ENCODE measurements at regions not wholly inside any gene's neighbourhood (a gene's known extent, or its start where the extent isn't known, plus 50 kb on each side); places are given as distances from the start of the nearest gene placed in this dataset.

DNA sequence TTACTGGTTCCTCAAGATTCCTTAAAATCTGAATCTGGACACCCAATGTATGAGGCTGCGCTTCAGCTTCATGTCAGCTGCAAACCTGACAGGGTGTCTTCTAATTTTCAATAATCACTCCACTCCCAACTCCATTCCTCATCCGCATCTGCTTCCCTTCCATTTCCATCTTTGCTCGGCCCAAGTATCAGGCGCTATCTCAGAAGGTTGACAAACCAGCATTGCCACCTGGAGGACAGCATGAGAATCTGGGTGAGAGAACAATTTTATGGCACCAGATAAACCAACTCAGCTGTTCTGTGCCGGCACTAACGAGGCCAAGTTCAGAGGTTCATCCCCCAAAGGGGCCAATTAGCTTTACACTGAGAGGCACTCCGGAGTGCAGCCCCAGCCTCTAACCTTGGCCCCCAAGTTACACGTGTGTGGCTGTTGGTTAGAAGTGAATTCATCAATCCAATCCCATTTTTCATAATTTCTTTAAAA is 79.1 kb upstream of the LMO2 start (continued):
- TF ChIP-seq, protein P1, sequence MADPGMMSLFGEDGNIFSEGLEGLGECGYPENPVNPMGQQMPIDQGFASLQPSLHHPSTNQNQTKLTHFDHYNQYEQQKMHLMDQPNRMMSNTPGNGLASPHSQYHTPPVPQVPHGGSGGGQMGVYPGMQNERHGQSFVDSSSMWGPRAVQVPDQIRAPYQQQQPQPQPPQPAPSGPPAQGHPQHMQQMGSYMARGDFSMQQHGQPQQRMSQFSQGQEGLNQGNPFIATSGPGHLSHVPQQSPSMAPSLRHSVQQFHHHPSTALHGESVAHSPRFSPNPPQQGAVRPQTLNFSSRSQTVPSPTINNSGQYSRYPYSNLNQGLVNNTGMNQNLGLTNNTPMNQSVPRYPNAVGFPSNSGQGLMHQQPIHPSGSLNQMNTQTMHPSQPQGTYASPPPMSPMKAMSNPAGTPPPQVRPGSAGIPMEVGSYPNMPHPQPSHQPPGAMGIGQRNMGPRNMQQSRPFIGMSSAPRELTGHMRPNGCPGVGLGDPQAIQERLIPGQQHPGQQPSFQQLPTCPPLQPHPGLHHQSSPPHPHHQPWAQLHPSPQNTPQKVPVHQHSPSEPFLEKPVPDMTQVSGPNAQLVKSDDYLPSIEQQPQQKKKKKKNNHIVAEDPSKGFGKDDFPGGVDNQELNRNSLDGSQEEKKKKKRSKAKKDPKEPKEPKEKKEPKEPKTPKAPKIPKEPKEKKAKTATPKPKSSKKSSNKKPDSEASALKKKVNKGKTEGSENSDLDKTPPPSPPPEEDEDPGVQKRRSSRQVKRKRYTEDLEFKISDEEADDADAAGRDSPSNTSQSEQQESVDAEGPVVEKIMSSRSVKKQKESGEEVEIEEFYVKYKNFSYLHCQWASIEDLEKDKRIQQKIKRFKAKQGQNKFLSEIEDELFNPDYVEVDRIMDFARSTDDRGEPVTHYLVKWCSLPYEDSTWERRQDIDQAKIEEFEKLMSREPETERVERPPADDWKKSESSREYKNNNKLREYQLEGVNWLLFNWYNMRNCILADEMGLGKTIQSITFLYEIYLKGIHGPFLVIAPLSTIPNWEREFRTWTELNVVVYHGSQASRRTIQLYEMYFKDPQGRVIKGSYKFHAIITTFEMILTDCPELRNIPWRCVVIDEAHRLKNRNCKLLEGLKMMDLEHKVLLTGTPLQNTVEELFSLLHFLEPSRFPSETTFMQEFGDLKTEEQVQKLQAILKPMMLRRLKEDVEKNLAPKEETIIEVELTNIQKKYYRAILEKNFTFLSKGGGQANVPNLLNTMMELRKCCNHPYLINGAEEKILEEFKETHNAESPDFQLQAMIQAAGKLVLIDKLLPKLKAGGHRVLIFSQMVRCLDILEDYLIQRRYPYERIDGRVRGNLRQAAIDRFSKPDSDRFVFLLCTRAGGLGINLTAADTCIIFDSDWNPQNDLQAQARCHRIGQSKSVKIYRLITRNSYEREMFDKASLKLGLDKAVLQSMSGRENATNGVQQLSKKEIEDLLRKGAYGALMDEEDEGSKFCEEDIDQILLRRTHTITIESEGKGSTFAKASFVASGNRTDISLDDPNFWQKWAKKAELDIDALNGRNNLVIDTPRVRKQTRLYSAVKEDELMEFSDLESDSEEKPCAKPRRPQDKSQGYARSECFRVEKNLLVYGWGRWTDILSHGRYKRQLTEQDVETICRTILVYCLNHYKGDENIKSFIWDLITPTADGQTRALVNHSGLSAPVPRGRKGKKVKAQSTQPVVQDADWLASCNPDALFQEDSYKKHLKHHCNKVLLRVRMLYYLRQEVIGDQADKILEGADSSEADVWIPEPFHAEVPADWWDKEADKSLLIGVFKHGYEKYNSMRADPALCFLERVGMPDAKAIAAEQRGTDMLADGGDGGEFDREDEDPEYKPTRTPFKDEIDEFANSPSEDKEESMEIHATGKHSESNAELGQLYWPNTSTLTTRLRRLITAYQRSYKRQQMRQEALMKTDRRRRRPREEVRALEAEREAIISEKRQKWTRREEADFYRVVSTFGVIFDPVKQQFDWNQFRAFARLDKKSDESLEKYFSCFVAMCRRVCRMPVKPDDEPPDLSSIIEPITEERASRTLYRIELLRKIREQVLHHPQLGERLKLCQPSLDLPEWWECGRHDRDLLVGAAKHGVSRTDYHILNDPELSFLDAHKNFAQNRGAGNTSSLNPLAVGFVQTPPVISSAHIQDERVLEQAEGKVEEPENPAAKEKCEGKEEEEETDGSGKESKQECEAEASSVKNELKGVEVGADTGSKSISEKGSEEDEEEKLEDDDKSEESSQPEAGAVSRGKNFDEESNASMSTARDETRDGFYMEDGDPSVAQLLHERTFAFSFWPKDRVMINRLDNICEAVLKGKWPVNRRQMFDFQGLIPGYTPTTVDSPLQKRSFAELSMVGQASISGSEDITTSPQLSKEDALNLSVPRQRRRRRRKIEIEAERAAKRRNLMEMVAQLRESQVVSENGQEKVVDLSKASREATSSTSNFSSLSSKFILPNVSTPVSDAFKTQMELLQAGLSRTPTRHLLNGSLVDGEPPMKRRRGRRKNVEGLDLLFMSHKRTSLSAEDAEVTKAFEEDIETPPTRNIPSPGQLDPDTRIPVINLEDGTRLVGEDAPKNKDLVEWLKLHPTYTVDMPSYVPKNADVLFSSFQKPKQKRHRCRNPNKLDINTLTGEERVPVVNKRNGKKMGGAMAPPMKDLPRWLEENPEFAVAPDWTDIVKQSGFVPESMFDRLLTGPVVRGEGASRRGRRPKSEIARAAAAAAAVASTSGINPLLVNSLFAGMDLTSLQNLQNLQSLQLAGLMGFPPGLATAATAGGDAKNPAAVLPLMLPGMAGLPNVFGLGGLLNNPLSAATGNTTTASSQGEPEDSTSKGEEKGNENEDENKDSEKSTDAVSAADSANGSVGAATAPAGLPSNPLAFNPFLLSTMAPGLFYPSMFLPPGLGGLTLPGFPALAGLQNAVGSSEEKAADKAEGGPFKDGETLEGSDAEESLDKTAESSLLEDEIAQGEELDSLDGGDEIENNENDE (IDR thresholded peaks at IDR 0.05; ENCODE audit: low read depth, low read length): no peak
- TF ChIP-seq, protein P2, sequence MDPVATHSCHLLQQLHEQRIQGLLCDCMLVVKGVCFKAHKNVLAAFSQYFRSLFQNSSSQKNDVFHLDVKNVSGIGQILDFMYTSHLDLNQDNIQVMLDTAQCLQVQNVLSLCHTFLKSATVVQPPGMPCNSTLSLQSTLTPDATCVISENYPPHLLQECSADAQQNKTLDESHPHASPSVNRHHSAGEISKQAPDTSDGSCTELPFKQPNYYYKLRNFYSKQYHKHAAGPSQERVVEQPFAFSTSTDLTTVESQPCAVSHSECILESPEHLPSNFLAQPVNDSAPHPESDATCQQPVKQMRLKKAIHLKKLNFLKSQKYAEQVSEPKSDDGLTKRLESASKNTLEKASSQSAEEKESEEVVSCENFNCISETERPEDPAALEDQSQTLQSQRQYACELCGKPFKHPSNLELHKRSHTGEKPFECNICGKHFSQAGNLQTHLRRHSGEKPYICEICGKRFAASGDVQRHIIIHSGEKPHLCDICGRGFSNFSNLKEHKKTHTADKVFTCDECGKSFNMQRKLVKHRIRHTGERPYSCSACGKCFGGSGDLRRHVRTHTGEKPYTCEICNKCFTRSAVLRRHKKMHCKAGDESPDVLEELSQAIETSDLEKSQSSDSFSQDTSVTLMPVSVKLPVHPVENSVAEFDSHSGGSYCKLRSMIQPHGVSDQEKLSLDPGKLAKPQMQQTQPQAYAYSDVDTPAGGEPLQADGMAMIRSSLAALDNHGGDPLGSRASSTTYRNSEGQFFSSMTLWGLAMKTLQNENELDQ (CRISPR knock-in tag; IDR thresholded peaks at IDR 0.05; ENCODE audit: borderline replicate concordance): no peak
- TF ChIP-seq, protein P3, sequence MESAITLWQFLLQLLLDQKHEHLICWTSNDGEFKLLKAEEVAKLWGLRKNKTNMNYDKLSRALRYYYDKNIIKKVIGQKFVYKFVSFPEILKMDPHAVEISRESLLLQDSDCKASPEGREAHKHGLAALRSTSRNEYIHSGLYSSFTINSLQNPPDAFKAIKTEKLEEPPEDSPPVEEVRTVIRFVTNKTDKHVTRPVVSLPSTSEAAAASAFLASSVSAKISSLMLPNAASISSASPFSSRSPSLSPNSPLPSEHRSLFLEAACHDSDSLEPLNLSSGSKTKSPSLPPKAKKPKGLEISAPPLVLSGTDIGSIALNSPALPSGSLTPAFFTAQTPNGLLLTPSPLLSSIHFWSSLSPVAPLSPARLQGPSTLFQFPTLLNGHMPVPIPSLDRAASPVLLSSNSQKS (CRISPR knock-in tag; IDR thresholded peaks at IDR 0.05): no peak
- TF ChIP-seq, protein P4, sequence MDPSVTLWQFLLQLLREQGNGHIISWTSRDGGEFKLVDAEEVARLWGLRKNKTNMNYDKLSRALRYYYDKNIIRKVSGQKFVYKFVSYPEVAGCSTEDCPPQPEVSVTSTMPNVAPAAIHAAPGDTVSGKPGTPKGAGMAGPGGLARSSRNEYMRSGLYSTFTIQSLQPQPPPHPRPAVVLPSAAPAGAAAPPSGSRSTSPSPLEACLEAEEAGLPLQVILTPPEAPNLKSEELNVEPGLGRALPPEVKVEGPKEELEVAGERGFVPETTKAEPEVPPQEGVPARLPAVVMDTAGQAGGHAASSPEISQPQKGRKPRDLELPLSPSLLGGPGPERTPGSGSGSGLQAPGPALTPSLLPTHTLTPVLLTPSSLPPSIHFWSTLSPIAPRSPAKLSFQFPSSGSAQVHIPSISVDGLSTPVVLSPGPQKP (CRISPR knock-in tag; IDR thresholded peaks at IDR 0.05): no peak
- no peak for TF ChIP-seq ETV6 (IDR thresholded peaks at IDR 0.05; ENCODE audit: borderline replicate concordance in 1 of 2, low read depth in 2 of 2, low read length in 1 of 2)
- TF ChIP-seq ETV6 (CRISPR knock-in tag; IDR thresholded peaks at IDR 0.05; ENCODE audit: borderline replicate concordance): no peak
- no peak for TF ChIP-seq ZNF778 (CRISPR knock-in tag; IDR thresholded peaks at IDR 0.05)
- TF ChIP-seq PYGO2 (tag; IDR thresholded peaks at IDR 0.05): no peak
- TF ChIP-seq ARID2 (IDR thresholded peaks at IDR 0.05): peak; percentile 99
- no peak for TF ChIP-seq CBX2 (IDR thresholded peaks at IDR 0.05; ENCODE audit: insufficient read depth, low read length, poor library complexity, severe bottlenecking)

Data from K562 (cell line).